NCI-H526 (cell line): ENCODE measurements at regions not wholly inside any gene's neighbourhood (a gene's known extent, or its start where the extent isn't known, plus 50 kb on each side); places are given as distances from the start of the nearest gene placed in this dataset.

Source experiments
- DNase-seq, 2 experiments: peaks; one replicate each; lab custom pipeline; 2025; lab: John Stamatoyannopoulos, UW

DNA sequence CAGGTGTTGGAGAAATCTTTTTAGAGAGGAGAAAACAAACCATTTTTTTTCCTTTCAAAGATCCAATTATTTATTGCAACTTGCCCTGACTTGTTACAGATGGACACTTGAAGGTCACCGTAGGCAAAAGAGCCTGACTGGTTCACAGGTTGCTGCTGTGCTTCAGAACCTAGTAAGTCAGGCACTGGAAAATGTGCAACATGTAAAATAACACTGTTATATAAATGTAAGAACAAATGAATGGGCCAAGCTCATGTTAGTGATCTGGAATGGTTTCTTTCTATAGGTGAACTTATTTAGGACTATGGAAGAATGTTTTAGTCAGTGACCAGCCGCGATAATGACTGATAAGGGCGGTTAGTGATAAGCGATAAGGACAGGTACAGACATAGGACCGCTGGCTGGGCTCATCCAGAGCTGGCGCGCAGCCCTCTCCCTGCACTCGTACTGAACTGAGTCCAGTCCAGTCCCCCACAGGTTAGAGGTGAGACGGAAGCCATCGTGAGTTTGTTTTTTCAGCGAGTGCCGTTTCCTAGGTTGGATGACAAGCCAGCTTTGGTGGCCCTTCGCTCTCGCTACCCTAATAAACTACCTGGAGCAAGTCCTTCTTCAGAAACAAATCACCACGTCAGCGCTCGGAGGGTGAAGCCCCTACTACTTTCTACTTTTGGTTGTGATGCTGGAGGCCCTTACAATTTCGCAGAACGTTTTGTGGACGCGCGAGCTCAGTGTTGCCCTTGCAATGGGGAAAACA lies 94.4 kb upstream of the PRDM1 start:
- peak; percentile 45 to 70 for DNase-seq

DNA sequence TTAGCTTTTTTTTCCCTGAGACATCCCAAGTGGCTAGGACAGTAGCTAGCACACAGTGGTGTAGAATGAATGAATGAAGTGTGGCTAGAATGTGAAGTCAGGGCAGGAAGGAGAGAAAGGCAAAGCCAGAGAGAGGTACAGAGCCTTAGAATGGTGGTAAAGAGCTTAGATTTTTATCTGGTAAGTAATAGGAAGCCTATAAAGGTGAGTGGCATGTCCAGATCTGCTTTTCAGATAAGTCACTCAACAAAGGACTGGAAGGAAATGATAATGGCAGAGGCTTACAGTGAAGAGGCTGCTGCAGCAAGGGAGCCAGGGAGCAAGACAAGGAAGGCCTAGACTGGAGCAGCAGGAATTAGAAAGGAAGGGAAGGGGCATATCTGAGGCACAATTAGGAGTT lies 96.0 kb upstream of the PRDM1 start:
- DNase-seq = no peak

DNA sequence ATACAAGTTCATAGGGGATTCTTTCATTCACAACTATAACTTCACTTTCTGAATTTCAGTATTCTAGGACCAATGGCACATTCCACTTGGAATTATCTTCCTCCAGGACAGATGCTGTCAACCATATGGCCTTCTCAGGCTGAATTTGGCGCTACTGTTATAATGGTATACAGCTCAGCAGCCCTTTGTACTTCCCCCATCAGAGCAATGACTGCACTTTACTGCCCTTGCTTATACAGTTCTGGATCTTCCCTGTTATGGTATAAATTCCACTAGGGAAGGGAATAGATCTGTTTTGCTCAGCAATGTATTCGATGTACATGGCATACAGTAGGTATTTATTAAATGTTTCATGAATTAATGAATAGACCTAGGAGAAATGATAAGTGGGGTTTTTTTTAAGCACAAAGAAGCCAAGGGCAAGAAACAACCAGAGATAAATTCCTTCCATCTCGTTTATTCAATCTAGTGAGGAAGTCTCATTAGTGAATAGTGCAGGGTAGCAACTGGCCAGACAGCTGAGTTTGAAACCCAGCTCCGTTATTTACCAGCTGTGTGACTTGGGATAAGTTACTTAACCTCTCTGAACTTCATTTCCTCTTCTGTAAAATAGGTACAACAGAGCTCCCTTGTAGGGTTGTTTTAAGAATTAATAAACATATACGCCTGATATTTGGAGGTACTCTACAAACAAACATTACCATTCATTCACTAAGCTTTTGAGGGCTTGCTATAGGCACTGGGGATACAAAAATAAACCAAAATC lies 97.1 kb upstream of the PRDM1 start:
- no peak for DNase-seq

DNA sequence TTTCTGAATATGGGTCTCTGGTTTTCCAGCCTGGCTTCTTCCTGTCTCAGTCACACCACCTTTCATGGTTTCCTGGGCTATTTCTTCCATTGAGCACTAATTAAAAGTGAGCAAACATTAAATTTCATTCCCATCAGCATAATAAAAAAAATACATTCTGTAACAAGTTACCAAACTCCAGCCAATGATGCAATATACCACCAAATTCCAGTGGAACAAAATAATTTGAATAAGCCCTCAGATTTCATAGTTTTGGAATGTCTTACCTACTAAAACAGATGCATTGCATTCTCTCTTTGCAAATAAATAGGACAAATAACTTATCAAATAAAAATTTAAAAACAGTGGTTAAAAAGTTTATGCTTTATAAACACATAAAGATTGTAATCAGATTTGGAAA lies 97.8 kb upstream of the PRDM1 start:
- no peak for DNase-seq

DNA sequence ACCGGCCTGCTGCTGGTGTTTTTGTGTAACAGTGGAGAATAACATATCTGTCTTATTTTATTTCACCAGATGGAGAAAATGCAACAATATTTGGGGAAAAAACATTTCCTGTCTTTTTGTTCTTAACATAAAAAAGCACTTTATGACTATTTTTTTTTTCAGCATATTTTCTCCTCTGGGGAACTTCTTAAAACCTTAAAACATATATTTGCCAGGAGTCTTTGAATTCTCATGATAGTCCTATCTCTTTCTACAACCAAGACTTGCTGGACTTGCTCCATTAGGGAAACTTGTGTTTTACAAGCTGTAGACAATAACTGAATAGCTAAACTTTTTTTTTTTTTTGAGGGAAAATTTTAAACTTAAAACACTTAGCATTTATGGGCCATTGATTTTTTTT lies 98.6 kb upstream of the PRDM1 start:
- no peak for DNase-seq

DNA sequence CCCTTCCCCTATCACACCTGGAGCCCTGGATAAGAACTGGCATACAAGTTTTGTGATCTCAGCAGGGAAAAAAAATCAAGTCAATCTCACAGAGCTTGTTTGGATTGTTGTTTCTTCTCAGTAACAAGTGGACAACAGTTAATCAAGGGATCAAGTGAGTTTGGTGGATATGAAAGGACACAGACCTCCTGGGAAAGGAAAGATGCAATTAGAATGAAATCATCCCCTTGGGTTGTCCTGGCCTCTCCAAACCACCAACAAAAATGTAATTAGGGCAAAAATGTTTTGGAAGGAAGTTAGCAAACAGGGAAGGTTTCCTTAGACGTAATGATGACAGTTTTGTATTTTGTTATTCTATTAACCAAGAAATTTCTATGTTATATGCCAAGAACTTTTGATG lies 99.1 kb upstream of the PRDM1 start:
- no peak for DNase-seq

DNA sequence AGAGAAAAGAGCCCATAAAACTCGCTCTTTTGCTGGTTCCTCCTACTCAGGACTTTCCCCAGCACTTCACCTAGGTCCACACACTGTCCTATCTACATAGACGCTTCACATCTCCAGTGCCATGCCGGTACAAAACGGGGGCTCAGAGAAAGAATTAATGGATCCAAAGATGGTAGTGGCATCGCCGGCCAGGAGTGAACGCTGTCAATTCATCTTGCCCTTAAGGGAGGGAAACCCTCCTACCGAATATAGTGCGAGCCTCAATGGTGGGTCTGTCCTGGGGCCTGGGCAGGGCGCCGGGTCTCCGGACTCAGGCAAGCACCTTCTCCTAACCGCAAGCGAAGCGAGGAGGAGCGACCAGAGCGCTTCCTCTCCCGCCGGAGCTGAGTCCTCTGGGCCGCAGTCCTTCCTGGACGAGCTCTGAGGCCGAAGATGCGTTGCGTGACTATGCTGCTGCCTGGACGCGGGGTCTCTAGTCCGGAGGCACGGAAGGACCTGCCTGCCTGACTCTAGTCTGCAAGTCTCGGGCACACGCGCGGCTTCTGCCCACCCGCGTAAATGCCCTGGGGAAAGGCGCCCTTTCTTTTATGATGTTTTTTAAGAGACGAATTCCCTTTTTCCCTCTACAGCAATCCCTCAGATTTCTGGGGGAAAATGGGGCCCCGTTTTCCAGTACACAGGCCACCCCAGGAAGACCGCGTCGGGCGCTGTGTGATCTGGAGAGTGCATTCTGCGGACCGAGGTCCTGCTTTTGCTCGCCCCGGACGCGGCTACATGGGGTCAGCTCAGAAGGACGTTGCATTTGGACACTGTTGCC lies 100.1 kb upstream of the PRDM1 start:
- no peak for DNase-seq

DNA sequence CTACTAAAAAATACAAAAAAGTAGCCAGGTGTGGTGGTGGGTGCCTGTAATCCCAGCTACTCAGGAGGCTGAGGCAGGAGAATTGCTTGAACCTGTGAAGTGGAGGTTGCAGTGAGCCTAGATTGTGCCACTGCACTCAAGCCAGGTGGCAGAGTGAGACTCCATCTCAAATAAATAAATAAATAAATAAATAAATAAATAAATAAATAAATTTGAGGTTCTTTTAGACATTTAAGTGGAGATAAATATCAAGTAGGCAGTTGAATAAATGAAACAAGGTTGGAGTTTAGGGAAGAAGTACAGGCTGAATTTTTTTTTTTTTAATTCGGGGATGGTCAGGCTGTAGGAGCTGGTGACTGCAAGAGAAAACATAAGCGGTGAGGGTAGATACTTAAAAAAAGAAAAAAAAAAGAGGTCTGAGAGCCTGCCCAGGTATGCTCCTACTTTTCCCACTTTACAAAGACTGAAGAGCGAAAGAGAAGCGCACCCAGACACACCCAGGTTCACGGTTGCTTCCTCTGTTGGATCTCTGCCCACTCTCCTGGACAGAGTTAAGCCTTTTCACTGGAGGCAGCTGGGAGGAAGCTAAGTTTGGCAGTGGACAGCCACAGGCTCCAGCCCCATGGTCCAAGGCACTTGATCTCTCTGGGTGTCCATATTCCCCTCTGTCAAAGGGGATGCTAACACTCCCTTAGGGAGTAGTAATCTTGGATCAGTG lies 100.9 kb upstream of the PRDM1 start:
- DNase-seq = no peak

DNA sequence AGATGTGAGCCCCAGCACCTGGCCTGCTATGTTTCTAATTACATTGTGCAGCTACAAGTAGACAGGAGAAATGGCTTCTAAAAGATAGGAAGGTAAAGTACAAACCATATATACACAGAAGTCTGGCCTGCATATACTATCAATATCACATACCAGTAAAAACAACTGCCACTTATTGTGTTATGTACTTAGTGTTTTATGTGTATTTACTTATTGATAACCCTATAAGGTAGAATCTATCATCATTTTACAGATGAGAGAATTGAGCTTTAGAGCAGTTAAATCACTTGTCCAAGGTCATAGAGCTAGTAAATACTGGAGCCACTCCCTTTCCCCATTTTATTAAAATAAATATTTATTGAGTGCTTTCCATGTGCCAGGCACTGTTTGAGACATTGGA lies 102.4 kb upstream of the PRDM1 start:
- no peak for DNase-seq

DNA sequence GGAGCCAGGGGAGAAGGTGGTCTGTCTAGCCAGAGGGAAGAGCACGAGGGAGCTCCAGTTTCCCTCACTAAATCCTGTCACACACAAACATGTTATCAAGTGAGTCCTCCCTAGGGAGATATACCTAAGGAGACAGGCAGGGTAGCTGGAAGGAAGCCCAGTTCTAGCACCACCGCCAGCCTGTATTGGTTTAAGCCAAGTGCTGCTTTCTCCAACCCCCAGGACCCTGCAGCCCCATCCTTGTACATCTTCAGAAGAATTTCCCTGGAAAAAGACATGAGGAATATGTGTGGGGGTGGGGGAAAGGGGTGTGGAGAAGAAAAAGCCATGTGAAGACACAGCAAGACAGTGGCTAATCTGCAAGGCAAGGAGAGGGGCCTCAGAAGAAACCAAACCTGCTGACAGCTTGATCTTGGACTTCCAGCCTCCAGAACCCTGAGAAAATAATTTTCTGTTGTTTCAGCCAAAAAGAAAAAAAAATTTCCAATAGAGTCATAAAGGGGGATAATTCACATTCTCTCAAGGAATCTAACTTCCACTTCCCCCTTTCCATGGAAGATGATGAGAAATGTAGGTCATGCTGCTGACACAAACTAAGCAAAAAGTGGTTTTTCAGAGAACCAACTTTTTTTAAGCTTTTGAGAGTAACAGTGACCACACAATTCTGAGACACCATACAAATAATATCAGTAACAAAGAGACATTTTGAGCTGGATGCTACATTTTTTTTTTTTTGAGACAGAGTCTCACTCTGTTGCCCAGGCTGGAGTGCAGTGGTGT lies 103.2 kb upstream of the PRDM1 start:
- no peak for DNase-seq

DNA sequence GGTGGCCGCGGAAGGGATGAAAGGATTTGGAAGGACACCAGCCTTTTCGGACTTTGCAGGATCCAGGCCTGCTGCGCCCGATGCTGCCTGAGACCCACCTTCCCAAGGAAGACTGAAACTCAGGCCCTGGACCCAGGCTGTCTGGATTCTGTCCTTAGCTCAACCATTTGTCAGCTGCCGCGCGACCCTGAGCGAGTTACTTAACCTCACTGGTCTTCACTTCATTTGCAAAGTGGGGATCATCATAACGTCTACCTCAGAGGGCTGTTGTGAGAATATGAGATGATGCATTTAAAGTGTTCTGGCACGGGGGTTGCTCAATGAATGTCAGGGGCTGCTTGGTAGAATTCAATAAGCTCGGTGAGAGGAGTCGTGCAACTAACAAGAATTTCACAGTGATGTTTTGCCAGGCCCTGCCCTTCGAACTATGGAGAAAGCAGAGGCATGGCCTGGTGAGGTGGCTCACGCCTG lies 104.2 kb upstream of the PRDM1 start:
- DNase-seq = no peak

DNA sequence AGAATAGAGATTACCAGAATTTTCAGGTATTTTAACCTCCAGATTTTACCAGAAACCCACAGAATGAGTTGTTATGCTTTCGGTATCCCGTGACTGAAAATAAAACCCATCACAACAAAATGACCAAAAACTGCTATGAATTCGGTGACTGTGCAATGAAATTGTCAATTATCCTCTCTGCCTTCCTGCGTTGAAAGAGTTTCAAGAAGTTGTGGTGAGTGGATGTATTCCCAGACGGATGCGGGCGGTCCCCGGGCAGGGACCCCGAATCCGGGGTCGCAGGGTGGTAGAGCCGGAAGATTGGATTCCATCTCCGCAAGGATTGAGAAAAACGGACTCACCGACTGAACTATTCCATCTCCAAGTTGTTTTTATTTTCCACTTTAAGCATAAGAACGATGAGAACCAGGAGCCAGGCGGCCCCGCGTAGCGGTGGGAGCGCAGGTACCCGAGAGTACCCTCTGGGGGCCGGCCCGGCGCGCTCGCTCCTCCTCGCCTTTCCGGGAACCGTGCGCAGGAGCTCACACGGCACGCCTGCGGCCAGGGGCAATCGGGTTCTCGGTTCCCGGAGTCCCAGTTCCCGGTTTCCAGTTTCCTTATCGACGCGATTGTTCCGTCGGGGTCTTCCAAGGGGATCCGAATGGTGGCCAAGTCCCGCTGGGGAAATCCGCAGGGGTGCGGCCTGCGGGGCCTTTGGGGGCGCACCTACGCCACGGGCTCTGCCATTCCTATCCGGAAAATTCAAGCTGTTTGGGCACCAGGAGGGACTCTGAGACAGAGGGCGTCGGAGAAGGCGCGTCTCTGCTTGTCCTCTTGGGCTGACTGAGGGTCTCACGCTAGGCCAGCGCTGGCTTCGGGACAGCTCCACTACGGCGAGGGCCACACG lies 104.9 kb upstream of the PRDM1 start:
- DNase-seq = no peak

DNA sequence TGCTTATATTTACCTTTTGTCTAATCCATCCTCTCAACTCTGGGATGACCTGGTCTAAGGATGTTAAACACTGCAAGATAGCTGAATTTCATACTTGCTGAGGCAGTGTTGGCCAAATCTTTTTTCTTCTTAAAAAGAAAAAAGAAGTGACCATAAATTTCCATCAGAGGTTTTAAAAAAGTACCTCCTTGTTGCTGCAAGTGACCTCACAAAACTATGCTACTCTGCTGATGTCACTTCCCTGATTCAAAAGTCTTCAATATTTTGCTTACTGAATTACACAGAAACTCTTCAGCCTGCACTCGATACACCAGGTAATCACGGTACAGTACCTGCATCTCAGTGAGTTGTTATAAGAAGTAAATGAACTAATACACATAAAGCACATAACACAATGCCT lies 107.2 kb upstream of the PRDM1 start:
- DNase-seq = no peak

DNA sequence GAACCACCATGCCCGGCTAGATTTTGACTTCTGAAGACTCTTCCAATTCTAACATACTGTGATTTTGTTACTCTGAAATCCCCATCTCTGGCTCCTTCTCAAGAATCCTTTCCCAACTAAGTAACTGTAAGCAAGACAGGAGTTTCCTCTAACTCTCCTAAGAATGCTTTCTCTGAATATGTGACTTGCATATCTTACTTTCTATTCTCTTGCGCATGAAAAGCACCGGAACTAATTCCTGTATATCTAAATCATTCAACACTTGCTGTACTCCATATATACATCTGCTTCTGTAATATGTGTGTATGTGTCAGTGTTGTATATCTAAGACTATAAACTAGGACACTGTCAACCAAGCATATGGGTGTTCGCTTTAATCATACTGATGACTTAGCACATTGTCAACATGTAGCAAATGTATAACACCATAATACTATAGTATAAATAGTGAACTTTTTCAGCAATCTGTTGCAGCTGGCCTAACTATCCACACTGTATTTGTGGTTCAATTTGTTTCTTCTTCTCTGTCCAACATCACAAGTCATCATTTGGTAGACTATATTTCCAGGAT lies 108.1 kb upstream of the PRDM1 start:
- no peak for DNase-seq

DNA sequence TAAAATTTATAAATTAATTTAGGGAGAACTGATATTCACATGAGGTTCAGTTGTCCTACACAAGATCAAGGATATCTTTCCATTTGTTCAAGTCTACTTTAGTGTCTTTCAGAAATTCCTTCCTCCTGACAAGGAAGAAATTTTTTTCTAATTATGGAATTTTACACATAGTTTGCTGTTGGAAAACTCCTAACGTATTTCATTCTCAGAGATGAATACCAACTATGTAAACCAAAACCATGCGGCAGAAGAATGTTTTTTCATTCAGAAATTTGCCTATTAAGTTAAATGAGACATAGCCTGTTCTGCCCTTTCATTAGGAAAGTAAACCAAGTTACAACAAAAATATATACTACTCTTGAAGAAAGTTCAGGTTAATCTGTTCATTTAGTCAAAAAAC lies 111.2 kb upstream of the PRDM1 start:
- DNase-seq = no peak

DNA sequence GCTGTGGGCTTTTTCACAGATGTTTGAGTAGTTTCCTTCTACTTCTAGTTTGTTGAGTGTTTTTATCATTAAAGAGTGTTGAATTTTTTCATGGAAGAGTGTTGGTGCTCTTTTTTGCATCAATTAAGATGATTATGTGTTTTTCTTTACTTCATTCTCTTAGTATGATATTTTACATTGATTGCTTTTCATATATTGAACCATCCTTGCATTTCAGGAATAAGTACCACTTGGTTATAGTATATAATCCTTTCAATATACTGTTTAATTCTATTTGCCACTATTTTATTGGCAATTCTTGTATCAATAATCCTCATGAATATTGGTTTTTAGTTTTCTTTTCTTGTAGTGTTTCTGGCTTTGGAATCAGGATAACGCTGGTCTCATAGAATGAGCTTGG lies 113.7 kb upstream of the PRDM1 start:
- no peak for DNase-seq

DNA sequence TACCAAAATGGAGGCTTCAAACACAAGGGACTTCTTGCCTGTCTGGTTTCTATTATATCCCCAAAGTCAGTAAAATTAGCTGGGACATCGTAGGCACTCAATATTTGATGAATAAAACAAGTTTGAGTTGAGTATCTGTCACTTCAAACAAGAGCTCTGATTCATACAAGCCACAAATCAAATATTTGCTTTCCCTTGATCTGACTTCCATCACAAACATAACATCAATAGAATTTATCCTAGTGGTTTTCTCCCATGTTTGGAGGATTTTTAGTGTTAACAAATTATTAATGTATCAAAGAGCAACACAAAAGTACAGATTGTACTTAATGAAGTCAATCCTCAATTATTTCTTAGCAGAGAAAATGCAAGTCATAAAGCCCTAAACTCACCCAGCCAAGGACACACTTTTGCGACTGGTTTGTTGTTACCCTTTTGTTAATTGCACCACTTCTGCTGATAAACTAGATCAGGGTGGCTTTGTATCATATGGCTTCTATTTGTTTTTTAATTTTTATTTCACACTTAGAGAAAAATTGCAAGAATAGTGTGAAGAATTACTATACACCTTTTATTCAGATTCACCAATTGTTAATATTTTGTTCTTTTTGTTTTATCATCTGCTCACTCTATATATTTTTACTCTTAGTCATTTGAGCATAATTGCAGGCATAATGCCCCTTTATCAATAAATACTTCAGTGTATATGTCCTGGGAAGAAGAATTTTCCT lies 117.4 kb upstream of the PRDM1 start:
- DNase-seq = no peak

DNA sequence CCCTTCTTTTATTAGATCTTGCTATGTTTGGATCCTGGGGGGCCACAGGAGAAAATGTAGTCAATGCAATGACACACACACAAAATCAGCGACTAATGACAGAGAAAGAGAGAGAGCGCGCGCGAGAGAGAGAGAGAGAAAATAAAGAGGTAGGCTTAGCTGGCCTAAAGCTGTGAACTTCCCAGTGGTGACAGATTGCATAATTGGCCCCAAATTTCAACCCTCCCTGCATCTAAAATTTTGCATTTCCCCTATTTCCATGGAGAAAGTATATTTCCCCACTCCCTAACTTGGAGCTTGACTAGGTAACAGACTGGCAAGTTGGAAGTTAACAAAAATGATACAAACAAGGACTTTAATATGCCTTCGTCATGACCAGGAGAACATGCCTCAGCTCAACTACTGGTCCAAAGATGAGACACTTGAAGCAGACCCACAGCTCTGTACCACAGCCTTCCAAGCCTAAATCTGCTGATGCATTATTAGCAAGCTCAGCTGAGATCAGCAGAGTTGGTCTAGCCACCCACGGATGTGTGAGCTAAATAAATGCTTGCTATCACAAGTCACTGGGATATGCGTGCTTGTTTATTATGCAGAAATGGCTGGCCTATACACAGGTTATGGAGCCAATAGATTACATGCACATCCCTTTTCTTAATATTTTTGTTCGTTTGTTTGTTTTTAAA lies 118.1 kb upstream of the PRDM1 start:
- DNase-seq = no peak

DNA sequence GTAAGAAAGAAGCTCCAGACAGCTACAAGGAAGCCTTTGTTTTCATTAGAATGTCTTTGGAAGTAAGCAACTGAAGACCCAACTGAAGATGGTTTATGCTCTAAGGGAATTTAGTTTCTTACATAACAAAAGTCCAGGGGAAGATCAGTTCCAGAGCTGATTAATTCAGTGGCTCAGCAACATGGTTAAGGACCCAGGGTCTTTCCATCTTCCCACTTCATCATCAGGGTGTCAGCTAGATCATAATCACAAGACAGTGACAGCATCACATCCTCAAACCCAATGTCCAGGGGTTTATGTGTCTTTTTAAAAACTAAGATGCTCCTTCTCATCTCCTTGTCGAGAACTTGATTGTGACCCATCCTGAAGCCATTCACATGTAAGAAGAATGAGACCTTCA lies 119.7 kb upstream of the PRDM1 start:
- no peak for DNase-seq
